NCI-H1417 (cell line): ENCODE measurements at regions not wholly inside any gene's neighbourhood (a gene's known extent, or its start where the extent isn't known, plus 50 kb on each side); places are given as distances from the start of the nearest gene placed in this dataset.
"Not testable (repeated sequence)": the region's sequence is repeated elsewhere in the genome, so short reads cannot be mapped to it uniquely, and the experiment has no call there.

Source experiments
- DNase-seq, 3 experiments: peaks; one replicate each; lab custom pipeline; 2025; lab: John Stamatoyannopoulos, UW

DNA sequence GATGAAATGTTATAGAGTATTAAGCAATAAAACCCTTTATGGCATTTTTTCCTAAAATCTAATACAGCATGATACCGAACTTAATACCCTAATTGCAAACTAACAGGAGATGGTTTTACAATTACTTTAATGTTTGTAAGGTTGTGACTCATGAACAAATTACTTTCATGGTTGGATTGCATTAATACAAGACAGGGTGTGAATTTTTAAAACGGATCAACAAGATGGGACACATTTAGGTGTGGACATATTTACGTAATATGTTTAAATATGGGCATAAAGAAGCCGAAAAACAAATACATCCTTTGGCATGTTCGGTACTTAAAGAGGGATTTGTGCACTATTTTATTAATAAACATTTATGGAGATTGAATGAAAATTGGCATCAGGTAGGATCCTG lies 168.3 kb upstream of the SPRY2 start:
- DNase-seq = no peak

DNA sequence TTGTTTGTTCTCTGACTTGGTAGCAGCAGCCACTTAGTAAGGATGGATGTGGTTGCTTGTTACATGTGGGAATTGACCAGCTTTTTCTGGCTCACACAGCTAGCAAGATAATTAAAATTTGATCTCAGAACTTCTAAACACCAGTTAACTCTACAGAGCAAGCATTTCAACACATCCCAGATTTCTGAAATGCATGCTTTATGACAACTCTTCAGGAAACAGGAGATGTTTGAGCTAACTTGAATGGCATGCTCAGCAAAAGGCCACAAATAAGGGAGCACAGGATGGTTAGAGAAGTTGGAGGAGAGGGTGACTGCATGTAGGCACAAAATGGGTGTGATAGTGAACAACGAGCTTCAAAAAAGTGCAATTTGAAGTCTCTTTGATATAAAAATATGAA lies 167.1 kb upstream of the SPRY2 start:
- no peak for DNase-seq

DNA sequence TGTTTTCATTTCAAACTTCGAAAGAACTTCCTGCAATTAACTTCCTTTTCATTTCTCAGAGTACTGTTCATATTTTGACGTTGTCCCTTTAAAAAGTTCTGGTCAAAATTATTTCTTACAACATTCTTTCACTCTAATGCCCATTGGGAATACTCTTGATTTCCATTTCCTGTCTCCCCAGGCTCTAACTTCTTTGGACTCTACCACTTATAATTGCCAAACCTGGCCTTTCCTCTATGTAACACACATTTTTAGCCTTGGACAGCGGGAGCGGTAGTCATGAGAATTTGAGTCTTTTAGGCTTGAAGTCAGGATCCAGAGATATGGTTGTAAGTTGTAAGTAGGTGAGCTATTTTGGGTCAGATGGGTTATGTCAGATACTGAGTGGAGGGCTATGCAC lies 163.5 kb upstream of the SPRY2 start:
- no peak for DNase-seq

DNA sequence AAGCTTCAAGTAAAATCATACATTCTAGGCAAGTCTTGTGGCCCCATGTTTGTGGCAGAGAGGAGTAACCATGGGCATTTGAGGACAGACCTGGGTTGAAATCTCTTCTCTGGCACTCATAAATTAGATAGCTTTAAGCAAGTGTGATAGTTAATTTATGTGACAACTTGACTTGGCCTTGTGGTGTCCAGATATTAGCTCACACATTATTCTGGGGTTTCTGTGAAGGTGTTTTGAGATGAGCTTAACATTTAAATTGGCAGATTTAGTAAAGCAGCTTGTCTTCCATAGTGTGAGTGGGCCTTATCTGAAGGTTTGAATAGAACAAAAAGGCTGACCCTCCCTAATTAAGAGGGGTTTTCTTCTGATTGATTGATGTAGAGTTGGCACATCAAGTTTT lies 161.4 kb upstream of the SPRY2 start:
- no peak for DNase-seq

DNA sequence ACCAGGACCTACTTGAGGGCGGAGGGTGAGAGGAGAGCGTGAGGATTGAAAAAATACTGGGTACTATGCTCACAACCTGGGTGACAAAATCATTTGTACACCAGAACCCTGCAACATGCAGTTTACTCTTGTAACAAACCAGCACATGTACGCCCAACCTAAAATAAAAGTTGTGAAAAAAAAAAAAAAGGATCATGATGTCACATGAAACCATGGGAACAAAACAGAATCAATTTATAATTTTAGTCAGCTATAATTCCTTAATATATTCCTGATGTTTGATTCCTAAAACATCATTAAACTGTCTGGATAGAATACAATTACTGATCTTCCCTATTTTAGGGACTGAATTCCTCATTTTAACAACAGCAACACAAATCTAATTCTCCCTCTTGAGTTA lies 160.6 kb upstream of the SPRY2 start:
- DNase-seq = no peak

DNA sequence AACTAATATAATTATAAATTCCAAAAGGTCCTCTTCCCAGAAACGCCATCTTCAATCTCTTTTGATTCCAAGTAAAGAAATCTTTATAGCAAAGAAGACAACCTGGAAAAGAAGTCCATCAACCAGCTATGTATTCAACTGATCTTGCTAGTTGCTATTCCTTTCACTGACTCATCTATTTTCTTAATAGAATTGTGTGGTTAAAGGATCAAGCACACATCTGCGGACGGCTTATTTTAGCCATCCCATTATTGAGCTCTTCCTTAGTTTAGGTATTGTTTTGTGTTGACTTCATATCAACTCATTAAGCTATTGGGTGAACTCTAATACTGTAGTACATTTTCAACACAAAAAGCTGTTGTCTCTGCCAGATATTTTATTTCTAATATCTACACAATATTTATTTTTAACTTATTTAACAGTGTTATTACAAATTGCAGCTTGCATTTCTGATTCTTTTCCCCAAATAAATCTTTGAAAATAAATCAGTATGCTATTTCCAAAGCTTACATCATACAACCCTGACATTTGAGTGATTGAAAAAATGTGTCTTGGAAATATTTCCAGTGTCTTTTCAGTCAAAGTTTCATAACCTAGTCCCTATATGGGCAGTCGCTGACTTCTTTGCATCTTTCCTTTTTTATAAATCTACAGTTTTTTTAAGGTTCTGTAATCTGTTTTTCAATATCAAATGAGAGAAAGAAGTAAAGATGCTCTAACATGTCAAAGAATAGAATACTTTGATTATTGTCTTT lies 158.8 kb upstream of the SPRY2 start:
- no peak for DNase-seq

DNA sequence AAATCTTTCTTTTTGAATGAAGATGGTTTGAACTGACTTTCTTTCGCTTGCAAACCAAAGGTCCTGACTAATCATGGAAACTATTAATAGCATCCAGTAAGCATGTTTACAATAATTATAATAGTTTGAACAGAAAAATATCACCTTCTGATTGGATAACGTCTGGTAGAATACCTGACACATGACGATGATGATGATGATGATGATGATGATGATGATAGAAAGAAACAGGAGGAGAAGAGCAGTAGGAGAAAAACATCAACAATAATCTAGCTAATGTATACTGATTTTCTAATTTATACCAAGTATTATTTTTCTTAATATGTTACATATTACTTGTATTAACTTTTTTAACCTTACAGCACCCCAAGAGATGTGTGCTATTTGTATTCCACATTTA lies 157.5 kb upstream of the SPRY2 start:
- DNase-seq = no peak

DNA sequence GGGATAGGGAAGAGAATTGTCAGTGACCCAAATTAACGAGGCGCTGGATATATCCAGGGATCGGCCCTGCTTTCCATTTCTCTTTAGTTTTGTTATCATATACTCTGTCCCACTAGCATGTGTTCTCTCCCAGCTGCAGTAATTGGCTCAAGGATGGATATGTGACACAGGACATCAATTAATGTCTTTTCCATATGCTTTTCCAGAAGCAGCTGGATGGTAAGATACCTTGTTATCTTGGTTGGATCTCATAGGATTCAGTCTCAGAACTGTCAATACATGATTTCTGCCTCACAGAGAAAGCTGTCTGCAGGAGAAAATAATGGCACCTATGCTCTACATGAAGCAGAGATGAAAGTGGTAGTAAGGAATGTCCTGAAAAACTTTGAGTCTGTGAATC lies 157.1 kb upstream of the SPRY2 start:
- no peak for DNase-seq

DNA sequence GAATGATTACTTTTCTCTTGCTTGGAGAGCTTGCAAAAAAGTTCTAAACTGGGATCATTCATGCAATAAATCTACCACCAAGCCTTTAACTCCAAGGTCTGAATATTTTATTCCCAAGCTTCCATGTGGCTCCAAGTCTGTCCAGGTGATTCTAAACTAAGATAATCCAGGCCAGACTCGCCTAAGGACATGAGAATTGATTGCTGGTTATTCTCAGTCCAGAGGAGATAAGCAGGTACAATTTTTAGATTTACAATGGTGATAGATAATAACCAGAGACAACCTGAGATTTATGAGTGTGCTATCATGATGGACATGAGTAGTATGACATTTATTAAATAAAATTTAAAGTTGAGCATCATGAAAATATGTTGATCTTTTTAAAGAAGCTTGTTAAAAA lies 156.5 kb upstream of the SPRY2 start:
- DNase-seq = no peak

DNA sequence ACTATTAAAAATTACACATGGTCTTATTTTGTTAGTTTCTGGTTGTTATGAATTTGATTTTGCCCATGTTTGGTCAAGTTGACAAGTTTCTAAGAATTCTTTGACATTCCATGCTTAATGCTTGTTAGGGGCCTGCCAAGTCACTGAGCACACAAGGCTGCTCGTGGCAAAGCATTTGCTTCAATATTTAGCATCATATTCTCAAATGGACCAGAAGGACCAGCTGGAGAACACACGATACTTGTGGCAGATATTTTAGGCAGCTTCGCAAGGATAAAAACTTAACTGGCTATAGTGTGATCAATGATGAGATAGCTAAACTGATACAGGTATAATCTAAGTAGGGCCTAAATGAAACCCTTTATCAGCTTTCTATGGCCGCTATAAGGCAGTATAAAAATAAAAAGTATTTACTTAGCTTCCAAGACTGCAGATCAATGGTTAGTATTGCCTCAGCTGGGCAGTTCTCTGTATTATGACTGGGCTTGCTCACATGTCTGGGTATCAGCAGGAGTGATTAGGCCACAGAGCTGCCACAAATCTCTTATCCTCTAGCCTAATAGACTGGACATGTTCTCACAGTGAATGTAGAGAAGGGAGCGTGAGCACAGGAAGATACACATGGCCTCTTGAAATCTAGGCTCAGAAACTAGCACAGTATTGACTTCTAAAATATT lies 155.9 kb upstream of the SPRY2 start:
- no peak for DNase-seq

DNA sequence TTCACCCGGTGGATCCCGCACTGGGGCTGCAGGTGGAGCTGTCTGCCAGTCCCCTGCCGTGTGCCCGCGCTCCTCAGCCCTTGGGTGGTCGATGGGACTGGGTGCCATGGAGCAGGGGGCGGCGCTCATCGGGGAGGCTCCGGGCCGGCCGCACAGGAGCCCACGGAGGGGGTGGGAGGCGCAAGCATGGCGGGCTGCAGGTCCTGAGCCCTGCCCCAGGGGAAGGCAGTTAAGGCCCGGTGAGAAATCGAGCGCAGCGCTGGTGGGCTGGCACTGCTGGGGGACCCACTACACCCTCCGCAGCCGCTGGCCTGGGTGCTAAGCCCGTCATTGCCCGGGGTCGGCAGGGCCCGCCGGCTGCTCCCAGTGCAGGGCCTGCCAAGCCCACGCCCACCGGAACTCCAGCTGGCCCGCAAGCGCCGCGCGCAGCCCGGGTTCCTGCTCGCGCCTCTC lies 149.6 kb upstream of the SPRY2 start:
- DNase-seq = not testable (repeated sequence)

DNA sequence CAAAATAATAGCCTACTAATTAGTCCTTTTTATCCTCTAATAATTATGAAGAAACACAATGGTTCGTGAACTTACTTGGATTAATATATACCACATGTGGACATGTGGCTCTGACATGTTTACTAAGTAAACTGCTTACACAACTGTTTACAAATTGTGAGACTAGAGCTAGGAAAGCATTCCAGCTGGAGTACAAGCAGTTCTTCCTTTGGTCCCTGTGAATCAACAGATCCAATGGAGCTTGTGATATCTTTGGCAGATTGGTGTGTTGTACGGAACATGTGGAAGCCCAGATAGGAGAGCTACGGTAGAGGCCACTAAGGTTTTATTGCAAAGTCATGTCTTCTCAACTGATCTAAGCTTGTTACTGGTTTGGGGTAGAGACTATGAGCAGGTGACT lies 145.5 kb upstream of the SPRY2 start:
- DNase-seq = no peak

DNA sequence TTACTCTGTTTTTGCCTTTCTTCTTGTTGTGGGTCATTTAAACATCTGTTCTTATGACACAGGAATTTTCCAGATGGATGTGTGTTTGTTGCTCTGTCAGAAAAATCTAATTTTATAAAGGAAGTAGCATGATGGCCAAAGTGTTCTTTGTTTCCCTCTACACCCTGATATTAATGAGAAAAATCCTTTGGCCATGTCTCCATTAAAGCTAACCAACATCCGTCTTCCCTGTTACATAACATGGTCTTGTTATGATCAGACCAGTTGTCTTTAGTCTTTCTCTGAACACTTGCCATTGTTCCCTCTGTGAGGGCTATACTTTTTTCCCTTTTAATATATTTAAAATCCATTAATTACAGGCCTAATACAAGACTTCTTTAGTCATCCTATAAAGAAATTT lies 142.2 kb upstream of the SPRY2 start:
- no peak for DNase-seq

DNA sequence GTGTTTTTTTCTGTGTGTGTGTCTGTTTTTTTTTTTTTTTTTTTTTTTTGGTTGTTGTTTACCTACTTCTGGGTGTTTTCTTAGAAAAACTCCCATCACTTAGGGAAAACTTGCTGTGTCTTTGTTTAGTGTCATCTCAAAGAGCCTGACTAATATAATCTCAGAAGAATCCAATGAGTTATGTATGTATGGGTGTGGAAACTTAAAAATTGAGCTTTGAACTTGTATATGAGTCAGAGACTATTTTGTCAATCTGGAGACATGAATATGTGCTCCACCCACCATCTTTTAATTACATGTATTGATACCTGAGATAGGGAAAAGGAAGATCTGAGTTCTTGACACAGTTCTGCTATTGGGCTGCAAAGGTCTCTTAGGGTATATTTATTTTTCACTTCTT lies 140.7 kb upstream of the SPRY2 start:
- no peak for DNase-seq

DNA sequence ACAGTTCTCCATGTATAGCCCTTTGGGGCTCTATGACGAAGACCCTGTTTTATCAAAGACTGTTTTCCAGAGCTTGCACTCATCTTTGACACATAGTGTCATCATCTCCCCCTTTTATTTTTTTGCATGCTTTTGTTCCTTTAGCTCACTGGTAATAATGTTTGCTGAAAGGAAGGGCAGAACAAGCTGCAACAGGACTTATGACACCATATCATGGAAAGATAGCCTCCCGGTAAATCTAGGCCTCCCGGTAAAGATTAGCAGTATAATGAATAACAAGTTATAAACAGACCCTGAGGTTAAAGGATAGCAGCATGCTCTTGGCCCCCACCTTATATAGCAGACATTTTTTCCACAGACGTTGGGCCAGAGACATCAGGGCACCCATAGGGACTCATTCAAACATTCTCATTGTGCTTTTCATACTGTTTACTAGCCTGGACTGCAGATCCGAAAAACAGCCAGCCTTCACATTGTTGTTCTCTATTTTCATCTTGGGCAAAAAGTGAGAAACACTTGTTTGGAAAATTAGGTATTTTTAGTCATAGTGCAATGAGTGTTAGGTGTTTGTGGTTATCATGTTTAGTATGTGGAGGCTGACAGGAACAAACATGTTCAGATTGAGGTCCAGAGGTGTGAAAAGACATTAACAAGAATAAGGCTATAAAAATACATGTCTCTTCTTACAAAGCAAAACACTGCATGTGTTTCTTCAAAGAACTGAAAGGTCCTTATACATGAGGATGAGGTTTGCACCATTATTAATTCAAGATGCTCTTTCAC lies 136.9 kb upstream of the SPRY2 start:
- no peak for DNase-seq

DNA sequence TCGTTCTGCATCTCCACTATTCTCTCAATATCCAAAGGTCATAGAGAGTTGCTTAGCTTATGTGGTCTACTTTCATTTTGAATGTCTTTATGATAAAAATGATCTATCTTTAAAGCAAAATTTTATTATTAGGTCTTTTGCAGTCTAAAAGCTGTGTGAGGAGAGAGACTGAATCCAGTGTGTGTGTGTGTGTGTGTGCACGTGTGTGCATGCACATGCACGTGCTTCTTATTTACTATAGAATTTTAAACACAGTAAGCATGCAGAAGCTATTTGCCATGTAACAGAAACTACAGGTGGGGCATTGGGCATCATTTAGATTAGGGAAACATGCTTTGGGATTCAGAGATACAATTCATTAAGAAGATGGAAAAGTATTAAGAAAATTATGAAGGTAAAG lies 136.0 kb upstream of the SPRY2 start:
- no peak for DNase-seq

DNA sequence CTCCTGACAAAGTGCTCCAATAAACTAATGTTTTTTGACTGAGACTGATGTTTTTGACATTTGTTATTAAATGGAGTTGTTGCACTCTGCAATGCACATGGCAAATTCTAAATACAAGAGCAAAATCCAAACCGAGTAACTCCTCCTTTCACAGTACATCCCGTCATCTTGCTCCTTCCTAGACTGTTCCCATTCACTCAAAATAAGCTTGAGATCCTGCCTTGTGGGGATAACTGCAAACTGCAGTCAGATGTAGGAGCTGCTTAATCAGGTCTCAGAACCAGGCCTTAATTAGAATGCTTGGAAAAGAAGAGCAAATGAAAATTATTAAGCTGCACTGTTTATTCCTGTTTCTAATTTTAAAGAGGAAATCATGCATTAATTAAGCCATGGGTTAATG lies 134.8 kb upstream of the SPRY2 start:
- peak in 1 of 3 experiments; percentile 19 for DNase-seq

DNA sequence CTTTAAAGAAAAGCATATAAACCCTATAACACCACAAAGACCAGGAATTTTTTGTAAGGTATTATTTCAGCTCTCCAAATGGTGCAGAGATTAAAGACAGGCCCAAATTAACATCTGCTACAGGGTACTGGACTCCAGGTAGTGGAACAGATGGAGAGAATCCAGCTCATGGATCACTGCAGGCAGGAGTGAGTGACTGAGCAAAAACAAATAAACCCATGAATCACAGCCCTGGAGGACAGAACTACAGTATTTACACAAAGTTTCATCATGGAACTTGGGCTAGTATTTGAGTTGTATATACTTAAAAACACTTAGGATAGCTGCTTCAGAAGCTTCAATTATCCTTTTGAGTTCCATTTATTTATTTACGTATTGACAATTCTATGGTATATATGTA lies 132.8 kb upstream of the SPRY2 start:
- peak in 2 of 3 experiments; percentile 13 to 59 for DNase-seq

DNA sequence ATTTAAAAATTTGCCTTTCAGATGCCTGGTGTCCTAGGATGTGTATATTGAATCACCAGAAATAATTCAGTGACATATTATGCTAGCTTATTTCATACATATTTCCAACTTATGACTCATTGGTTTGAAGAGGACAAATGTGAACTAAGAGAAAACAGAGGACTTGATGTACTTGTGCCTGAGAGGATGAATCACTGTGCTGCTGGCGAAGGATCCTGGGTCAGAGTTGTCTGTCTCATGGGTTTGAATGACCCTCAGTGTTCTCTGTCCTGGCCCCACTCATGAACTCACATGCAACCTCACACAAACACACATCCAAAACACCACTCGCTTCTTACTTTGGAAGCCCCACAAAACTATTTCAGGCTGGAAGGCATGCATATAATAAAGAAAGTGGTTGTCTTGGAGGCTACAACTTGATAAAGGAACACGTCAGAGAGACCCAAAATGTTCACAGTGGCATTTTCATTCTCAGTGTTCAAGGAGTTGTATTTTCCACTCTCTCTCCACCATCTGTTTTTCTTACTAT lies 129.0 kb upstream of the SPRY2 start:
- DNase-seq = no peak

DNA sequence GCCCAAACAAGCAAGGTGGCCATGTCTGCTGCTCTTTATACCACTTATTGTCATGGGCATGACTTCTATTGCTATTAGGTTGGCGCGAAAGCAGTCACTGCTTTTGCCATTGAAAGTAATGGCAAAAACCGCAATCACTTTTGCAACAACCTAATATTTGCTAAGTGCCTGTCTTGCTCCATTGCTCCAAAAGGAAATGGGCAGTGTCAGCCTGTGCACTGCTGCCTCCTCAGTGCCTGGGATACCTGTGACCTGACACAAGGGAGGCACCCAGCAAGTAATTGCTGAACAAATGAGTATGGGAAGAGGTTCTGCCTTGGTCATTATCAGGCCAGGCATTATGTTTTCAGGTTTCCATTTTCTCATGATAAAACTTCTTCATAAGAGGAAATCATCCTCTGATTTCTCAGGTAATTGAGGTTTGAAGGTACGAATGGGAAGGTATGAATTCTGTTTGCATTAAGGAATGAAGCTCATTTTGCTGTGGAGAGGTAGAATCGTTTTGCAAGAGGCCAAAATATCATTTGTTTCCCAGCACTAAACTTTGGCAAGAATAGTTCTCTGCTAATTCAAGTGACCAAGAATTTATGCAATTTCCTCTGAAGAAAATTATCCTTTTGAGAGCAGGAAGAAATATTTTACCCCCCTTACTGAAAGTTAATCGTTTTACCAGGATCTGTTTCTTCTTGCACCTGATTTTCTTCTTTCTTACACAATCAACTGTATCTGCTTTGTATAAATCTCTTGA lies 128.4 kb upstream of the SPRY2 start:
- no peak for DNase-seq

DNA sequence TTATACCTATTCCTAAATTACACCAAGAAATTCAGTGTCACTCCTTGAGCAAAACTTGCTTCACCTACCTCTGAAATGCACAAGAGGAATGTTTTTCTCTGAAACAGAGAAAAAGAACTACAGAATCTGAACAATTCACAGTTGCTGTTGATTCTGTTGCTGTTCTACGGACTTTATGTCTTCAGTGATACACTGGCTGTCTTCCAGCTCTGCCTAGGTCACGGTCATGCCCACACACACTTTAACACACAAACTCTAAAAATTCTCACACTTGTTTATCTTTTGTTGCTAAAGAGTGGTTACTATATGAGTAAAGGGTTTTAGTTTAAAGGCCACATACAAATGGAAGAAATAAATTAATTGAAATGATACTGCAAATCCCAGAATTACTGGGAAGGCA lies 124.4 kb upstream of the SPRY2 start:
- no peak for DNase-seq
